ENCODE measurements at regions not wholly inside any gene's neighbourhood (a gene's known extent, or its start where the extent isn't known, plus 50 kb on each side); places are given as distances from the start of the nearest gene placed in this dataset.

DNA sequence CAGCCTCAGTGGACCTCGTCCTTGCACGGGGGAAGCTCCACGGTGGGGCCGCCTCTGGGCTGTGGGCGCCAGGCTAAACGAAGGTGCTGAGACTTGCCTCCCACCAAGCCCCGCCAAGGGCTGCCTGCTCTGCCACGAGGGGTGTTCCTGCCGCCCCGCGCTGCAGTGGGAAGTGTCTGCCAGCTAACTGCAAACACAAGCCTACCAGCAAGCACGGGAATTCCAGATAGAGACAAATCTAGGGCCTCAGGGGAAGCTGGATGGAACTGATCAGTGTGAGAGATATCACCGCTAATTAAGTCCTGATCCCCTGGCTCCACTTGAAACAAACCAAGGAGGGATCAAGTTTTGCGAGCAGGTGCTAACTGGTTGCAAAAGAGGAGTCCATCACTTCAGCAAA is 181.6 kb upstream of the LEF1 start:
- DNase-seq (ENCODE audit: low spot score in 2 of 2) (no peak), ATAC-seq (no peak)
- no peaks in the 10 kb centered on the region for H3K9me3 Mint-ChIP-seq
- no peaks in the 10 kb centered on the region for H3K36me3 Mint-ChIP-seq
- no peak overlapping the region for H3K27ac Mint-ChIP-seq

DNA sequence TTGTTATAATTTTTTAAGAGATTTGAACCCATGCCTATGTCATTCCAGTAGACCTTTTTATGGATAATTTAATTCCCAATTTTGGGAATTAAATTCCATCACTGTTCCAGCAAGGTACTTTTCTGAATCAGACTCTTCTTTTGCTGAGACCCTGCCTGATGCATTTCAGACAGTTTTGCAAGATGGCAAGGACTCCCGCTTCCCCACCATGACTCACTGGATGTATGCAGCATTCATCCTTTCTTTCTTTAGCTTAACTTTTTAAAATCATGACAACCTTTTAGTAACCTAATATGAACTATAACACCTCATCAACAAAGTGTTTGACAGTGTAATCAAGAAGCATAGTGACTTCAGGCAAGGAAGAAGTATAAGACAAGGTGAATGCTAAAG is 178.1 kb upstream of the LEF1 start:
- H3K27ac Mint-ChIP-seq: no peak overlapping the region

DNA sequence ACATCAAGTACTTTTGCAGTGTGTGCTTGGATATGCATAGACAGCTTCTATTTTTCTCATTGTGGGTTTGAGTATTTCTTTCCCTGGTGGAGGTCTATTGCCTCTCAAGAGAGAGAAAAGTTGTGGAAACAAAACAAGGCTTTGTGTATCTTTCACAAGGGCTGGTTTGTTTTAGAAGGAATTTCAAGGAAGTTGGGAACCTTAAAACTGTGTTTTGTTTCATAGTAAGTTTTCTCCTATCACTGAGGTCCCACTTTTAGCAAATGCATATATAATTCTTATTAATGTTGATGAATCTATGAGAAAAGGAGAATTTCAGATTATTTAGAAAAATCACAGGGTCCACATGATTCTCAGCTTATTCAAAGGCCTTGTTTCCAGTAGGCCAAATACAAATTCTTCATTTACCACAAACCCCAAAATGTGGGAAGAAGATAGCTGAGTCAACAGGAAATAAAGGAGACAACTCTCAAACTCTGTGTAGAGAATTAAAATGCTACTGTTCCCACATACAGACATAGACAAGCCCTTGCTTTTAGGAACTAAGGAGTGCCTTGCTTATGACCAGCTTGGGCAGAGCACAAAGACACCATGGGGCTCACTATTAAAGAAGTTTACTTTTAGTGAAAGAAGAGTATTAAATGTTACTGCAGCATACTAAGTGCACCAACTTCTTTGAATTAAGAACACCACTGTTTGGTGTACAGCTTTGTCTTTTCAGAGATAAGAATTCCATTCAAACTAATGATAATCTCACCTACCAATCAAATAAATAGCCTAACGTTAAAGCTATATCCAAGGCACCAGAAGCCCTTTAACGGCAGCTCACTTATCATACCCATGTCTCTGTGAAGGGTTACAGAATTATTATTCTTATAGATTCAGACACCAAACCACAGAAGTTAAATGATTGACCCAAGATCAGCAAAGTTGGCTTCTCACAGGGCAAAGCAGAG is 177.4 kb upstream of the LEF1 start:
- no peak for DNase-seq (ENCODE audit: low spot score in 2 of 2)
- no peaks in the 10 kb centered on the region for H3K36me3 Mint-ChIP-seq
- no peak for ATAC-seq
- no peak overlapping the region for H3K27ac Mint-ChIP-seq
- peaks cover 0 to 4% of the 10 kb centered on the region in 2 donors for H3K9me3 Mint-ChIP-seq

More for the DNA sequence above, 178.1 kb upstream of the LEF1 start:
- no peaks in the 10 kb centered on the region for H3K36me3 Mint-ChIP-seq
- H3K9me3 Mint-ChIP-seq: peaks cover 0 to 4% of the 10 kb centered on the region in 2 donors
- ATAC-seq (no peak), DNase-seq (ENCODE audit: low spot score in 2 of 2) (no peak)

DNA sequence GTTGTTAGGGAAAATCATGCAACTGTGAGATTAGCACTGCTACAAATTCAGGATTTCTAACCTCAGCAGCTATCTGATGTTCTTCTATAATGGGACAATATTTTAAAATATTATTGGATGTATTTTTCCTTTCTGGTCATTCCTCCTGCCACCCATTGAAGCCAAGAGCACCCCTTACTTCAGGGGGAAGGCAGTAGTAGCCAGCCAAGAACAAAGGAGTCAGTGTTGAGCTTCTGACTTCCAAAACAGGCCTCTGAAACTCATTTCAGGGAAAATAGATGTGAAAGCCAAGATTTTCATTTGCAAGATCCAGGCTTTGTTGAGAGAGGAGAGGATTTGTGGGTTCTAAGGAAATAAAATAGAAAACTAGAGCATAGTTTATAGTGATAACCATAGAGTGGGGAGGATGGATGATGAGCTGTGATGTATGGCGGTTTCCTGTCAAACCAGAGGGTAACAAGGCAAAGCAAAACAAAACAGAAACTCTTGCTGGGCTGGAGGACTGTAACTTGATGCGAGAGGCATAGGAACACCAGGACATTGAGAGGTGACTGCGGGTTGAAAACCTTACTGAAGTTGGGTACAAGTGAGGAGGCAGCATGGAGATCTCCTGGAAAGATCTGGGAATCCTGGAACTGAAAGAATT is 173.7 kb upstream of the LEF1 start:
- Mint-ChIP-seq H3K9me3 (peaks cover 0 to 4% of the 10 kb centered on the region in 2 donors), H3K27ac (peak overlapping the region; percentile 76 to 86)

DNA sequence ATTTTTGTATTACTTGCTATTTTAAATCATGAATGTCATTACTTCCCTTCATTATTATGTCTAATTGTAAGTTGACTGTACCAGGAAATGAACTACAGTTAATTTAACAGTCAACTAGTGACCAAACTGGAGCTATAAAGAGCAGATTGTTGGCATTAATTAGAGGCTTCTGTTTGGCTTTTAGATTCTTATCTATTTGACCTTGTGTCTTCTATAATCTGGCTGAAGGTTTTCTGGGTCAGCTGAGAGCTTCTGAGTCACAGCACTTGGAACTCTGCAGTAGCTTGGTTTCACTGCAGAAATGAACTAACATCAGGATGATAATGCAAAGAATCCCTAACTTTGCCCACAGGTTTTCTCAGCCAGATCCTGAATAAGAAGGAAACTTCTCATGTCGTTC is 169.2 kb upstream of the LEF1 start:
- H3K27ac Mint-ChIP-seq: no peak overlapping the region
- H3K36me3 Mint-ChIP-seq: no peaks in the 10 kb centered on the region
- H3K9me3 Mint-ChIP-seq: peaks cover 0 to 4% of the 10 kb centered on the region in 2 donors
- ATAC-seq (no peak), DNase-seq (ENCODE audit: low spot score in 2 of 2) (no peak)

More for the DNA sequence above, 173.7 kb upstream of the LEF1 start:
- ATAC-seq (peak; percentile 83 to 95), DNase-seq (ENCODE audit: low spot score in 2 of 2) (peak in 1 of 2 donors; percentile 17)
- no peaks in the 10 kb centered on the region for H3K36me3 Mint-ChIP-seq

DNA sequence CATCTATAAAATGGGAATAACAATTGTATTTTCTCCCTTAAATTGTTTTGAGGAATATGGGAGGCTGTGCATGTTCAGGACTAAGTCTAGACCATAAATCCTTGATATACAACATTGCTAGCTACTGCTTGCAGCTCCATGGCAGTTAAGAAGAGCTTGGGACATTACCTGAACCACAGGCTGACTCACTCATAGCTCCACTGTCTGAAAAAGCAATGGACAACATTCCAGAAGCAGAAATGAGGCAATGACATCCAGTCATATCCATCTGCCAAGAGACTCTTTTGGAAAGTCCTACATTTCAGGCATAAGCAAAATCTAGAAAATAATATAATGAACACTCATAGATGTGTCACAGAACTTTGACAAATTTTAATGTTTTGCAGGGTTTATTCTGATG is 167.3 kb upstream of the LEF1 start:
- Mint-ChIP-seq H3K9me3 (no peaks in the 10 kb centered on the region), H3K27ac (no peak overlapping the region), H3K36me3 (no peaks in the 10 kb centered on the region)
- no peak for DNase-seq (ENCODE audit: low spot score in 2 of 2)
- ATAC-seq: no peak

DNA sequence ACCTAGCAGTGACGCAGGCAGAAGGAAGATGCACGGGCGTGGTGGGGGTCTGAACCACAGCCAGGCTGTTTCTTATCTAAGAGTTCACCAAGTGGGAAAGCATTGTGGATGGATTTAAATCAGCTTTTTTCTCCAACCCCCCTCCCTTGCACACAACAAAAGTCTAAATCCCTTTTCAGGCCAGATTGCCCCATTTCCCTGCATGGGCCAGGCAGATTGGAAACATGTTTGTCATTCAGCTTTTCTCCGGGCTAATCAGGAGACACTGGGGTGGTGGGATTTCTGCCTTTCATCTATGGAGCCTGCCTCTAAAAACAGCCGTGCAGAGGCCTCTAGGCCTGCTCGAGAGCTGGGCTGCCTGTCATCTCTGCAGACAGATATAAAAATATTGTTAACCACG is 166.3 kb upstream of the LEF1 start:
- Mint-ChIP-seq H3K9me3 (no peaks in the 10 kb centered on the region), H3K27ac (no peak overlapping the region), H3K36me3 (no peaks in the 10 kb centered on the region)
- DNase-seq (ENCODE audit: low spot score in 2 of 2) (no peak), ATAC-seq (no peak)

DNA sequence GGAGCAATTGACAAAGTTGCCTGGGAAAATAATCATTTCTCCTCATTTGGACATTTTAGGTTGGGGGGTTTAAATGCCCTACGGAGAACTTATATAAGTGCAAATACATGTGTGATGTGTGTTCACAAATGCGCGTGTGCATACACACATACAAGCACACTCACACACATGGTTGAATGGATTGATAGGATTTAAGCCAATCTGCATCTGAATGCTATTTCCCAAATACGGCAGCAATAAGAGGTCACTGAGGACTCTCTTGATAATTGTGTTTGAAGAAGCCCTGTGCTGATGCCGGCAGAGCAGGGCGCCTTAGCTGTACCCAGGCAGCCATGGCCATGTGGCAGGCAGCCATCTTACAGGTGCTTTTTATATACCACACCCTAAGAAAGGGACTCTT is 165.3 kb upstream of the LEF1 start:
- no peak for DNase-seq (ENCODE audit: low spot score in 2 of 2)
- Mint-ChIP-seq H3K36me3 (no peaks in the 10 kb centered on the region), H3K9me3 (no peaks in the 10 kb centered on the region), H3K27ac (no peak overlapping the region)
- no peak for ATAC-seq

DNA sequence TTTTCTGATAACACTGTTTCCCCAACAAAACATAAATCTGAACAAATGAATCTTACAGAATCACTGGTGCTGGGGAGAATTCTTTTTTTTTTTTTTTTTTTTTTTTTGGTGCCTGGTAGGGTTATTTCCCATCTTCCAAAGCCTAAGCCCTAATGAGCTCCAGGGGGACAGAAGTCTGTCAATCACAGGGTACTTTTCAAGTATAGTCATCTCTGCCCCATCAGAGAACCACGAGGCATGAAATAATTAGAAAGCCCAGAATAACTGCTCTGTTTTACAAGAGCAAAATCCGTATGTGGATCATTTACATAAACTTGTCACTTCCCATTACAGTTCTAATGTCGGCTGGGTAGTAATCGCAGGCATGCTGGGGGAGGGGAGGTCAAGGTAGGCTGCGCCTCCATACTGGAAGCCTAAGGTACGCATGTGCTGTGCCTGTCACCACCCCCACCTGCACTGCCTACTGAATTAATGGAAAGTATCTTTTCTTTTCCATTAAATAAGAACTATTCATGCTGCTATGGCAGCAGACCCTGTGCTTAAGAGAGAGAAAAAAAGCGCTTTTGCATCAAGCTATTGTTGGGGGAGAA is 164.7 kb upstream of the LEF1 start:
- H3K36me3 Mint-ChIP-seq: no peaks in the 10 kb centered on the region
- DNase-seq (ENCODE audit: low spot score in 2 of 2) (no peak), ATAC-seq (no peak)

DNA sequence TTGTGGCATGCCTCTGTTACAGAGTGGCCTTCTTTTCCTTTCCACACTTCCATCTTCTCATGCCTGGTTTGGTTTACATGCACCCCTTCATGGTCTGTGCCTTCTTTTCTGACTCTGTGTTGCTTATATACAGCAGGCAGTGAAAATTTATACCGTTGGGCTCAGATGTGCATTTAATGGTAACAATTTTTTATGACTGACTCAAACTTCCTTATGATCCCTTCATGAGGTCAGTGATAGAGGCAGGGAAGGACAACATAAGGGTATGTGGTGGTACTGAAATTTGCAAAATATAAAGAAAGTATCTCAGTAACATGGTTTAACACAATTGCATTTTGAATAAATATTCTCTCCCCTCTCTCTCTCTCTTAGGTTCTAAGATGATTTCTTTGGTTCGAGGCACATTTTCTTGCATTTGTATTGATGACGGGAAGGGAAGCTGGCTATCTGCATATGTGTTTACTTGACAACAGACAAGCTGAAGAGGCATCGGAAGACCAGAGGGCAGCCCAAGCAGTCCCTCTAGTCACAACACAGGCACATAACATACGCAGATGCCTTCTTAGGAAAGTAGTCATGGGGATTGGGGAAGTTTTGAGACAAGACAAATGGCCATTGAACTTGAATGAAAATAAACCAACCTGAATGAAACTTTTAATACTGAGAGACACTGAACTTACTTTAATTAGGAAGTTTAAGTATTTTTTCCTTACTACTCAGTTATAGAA is 163.3 kb upstream of the LEF1 start:
- H3K27ac Mint-ChIP-seq: no peak overlapping the region
- DNase-seq (ENCODE audit: low spot score in 2 of 2): no peak
- no peaks in the 10 kb centered on the region for H3K36me3 Mint-ChIP-seq
- ATAC-seq: no peak
- no peaks in the 10 kb centered on the region for H3K9me3 Mint-ChIP-seq

More for the DNA sequence above, 164.7 kb upstream of the LEF1 start:
- H3K9me3 Mint-ChIP-seq: no peaks in the 10 kb centered on the region
- no peak overlapping the region for H3K27ac Mint-ChIP-seq

DNA sequence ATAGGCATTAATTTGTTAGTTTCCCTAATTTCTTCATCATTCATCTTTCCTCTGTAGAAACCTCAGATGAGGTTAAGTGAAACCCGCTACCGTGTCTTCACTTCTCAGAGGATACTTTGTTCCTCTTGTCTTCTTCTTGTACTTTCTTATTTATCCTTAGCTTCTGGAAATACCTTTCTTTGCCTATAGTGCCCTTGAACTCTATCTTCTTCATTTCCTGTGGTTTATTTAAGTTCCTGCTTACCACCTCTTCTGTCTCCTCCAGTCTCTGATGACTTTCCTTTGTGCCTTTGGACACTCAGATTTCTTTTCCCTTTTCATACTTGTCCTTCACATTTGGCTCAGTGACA is 159.6 kb upstream of the LEF1 start:
- Mint-ChIP-seq H3K36me3 (no peaks in the 10 kb centered on the region), H3K27ac (no peak overlapping the region), H3K9me3 (no peaks in the 10 kb centered on the region)
- DNase-seq (ENCODE audit: low spot score in 2 of 2) (no peak), ATAC-seq (peak; percentile 9 to 58)

DNA sequence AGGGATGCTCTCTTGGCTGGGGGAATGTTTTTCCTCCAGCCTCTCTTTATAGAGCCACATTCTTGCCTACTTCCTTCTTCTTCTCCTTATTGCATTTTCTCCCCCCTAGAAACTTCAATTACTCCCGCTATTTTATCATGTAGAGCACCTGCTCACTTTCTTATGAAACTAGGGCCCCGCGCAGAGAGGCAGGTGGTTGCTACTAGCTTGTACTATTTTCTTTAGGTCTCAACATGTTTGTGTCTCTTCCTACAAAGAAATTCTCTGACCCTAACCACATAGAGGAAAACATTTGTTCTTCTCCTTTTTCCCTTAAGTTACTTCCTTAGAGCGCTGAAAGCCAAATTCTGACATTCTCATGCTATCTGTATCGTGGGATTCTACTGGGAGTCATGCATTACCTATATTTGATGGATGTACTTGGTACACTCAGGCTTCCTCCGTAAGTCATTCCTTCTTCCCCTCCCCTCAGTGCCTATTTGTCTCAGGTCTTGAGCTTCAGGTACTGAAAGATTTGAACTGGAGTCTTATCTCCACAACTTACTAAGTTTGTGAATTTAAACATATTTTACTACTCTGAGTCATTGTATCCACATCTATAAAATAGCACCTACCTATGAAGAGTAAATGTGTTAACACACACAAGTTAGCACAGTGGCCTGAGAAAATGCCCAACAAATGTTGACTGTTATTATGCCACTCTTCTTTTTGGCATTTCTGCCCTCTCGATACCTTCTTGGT is 159.1 kb upstream of the LEF1 start:
- peak; percentile 39 to 74 for ATAC-seq
- Mint-ChIP-seq H3K27ac (no peak overlapping the region), H3K9me3 (no peaks in the 10 kb centered on the region), H3K36me3 (no peaks in the 10 kb centered on the region)
- no peak for DNase-seq (ENCODE audit: low spot score in 2 of 2)

DNA sequence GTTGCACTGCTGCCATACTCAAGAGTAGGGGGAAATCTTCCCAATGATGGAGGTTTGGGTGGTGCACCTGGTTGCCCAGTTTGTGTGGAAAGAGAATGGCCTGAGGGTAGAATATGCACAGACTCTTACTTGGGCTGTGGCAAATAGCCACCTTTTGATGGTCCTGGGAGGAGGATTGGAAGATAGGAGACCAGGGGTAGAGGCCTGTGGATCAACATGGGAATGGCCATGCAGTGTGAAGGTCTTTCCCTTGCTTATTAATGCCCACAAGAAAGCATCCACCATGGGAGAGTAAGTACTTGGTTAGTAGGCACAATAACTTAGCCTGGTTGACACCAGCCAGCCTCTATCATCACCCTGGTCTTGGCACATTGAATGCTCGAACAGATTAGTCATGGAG is 156.8 kb upstream of the LEF1 start:
- peaks cover 0 to 12% of the 10 kb centered on the region in 2 donors for H3K9me3 Mint-ChIP-seq
- ATAC-seq (no peak), DNase-seq (ENCODE audit: low spot score in 2 of 2) (no peak)
- H3K36me3 Mint-ChIP-seq: no peaks in the 10 kb centered on the region
- H3K27ac Mint-ChIP-seq: no peak overlapping the region

DNA sequence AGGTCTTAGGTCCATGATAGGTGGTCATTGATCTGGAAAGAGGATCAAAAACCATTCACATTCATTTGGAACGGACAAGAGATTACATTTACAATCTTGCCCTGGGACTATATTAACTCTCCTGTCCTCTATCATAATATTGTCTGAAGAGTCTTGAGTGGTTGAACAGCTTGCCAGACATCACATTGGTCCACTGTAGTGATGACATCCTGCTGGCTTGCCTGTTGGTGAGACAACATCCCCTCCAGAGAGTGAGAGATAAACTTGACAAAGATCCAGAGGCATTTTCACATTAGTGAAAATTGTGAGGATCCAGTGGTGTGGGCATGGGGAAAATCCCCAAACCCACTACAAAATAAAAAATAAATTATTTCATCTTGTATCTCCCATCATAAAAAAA is 155.7 kb upstream of the LEF1 start:
- no peak for ATAC-seq
- no peaks in the 10 kb centered on the region for H3K36me3 Mint-ChIP-seq
- no peak overlapping the region for H3K27ac Mint-ChIP-seq
- peaks cover 0 to 12% of the 10 kb centered on the region in 2 donors for H3K9me3 Mint-ChIP-seq
- DNase-seq (ENCODE audit: low spot score in 2 of 2): no peak

DNA sequence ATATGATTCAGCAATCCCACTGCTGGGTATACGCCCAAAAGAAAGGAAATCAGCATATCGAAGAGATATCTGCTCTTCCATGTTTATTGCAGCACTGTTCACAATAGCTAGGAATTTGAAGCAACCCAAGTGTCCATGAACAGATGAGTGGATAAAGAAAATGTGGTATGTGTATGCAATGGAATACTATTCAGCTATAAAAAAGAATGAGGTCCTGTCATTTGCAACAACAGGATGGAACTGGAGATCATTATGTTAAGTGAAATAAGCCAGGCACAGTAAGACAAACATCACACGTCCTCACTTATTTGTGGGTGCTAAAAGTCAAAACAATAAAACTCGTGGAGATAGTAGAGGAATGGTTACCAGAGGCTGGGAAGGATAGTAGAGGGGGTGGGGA is 153.8 kb upstream of the LEF1 start:
- H3K27ac Mint-ChIP-seq: no peak overlapping the region
- no peaks in the 10 kb centered on the region for H3K36me3 Mint-ChIP-seq
- DNase-seq (ENCODE audit: low spot score in 2 of 2) (no peak), ATAC-seq (no peak)
- peaks cover 0 to 12% of the 10 kb centered on the region in 2 donors for H3K9me3 Mint-ChIP-seq

DNA sequence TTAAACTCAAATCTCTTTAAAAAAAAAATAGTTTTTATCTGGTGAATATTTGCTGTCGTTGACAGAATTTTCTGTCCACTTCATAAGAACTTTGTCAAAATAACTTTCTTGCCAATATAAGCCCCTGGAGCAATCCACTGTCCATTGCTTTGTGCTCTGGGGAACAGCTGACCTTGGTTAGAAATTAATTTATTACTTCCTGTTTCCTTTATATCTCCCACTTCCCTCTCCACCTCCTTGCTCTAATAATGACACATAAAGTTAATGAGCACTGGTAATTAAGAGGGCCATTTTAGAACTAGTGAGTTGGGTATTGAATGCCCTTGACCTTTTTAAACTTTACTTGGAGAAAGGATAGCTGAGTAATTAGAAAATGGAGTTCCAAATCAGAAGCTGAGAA is 151.3 kb upstream of the LEF1 start:
- peaks cover 0 to 12% of the 10 kb centered on the region in 2 donors for H3K9me3 Mint-ChIP-seq
- ATAC-seq (no peak), DNase-seq (ENCODE audit: low spot score in 2 of 2) (no peak)
- no peak overlapping the region for H3K27ac Mint-ChIP-seq
- no peaks in the 10 kb centered on the region for H3K36me3 Mint-ChIP-seq

All from activated naive CD4-positive, alpha-beta T cell treated with anti-CD3 and anti-CD28 coated beads, Interleukin-2, amount 50 U/mL, for 72 hours (primary cell).